H4 (cell line): ENCODE measurements at regions not wholly inside any gene's neighbourhood (a gene's known extent, or its start where the extent isn't known, plus 50 kb on each side); places are given as distances from the start of the nearest gene placed in this dataset.
A peak's percentile ranks its signal among the peaks of the same experiment; 100 is the strongest.
"Not testable (repeated sequence)": the region's sequence is repeated elsewhere in the genome, so short reads cannot be mapped to it uniquely, and the experiment has no call there.

Source experiments
- DNase-seq: peaks from one replicate; pipeline ENCODE4 v3.0.0-alpha.2; 2015; ENCODE audit warnings: low spot score

- DNase-seq, result no peak
These were observed 332.9 kb downstream of the DSC3 start for GRCh38 chr18:30709595-30709994.

- DNase-seq, result no peak
These were observed 336.6 kb downstream of the DSC3 start for GRCh38 chr18:30705943-30706342.

GRCh38 chr18:30698571-30698970, 344.0 kb downstream of the DSC3 start:
- no peak for DNase-seq

- no peak for DNase-seq
These were observed 346.3 kb downstream of the DSC3 start for GRCh38 chr18:30696201-30696600.

GRCh38 chr18:30694773-30695172, 347.8 kb downstream of the DSC3 start:
- no peak for DNase-seq

GRCh38 chr18:30689216-30689615, 353.3 kb downstream of the DSC3 start:
- no peak for DNase-seq

GRCh38 chr18:30687501-30687900, 355.0 kb downstream of the DSC3 start:
- DNase-seq, result no peak

- DNase-seq, result no peak
These were observed 357.6 kb downstream of the DSC3 start for GRCh38 chr18:30684825-30685481.

- DNase-seq, result no peak
These were observed 358.7 kb downstream of the DSC3 start for GRCh38 chr18:30683836-30684235.

- peak; percentile 58 for DNase-seq
These were observed 359.9 kb downstream of the DSC3 start for GRCh38 chr18:30682672-30683071.

- DNase-seq, result no peak
These were observed 363.1 kb downstream of the DSC3 start for GRCh38 chr18:30679285-30679930.

GRCh38 chr18:30677813-30678212, 364.7 kb downstream of the DSC3 start:
- DNase-seq, result not testable (repeated sequence)

GRCh38 chr18:30676053-30676480, 366.5 kb downstream of the DSC3 start:
- DNase-seq, result no peak

- no peak for DNase-seq
These were observed 367.0 kb downstream of the DSC3 start for GRCh38 chr18:30675493-30675892.

GRCh38 chr18:30675072-30675471, 367.5 kb downstream of the DSC3 start:
- no peak for DNase-seq

- no peak for DNase-seq
These were observed 367.9 kb downstream of the DSC3 start for GRCh38 chr18:30674596-30674995.

- not testable (repeated sequence) for DNase-seq
These were observed 370.1 kb downstream of the DSC3 start for GRCh38 chr18:30672439-30672838.

GRCh38 chr18:30658306-30658705, 384.2 kb downstream of the DSC3 start:
- DNase-seq, result no peak

- no peak for DNase-seq
These were observed 390.2 kb downstream of the DSC3 start for GRCh38 chr18:30652387-30652786.

- no peak for DNase-seq
These were observed 392.0 kb downstream of the DSC3 start for GRCh38 chr18:30650499-30650898.

GRCh38 chr18:30644158-30644557, 398.4 kb downstream of the DSC3 start:
- DNase-seq, result no peak

- DNase-seq, result no peak
These were observed 403.2 kb downstream of the DSC3 start for GRCh38 chr18:30639361-30639760.

- DNase-seq, result no peak
These were observed 408.3 kb downstream of the DSC3 start for GRCh38 chr18:30634249-30634648.
